Activated CD8-positive, alpha-beta memory T cell treated with anti-CD3 and anti-CD28 coated beads for 36 hours (primary cell): ENCODE measurements at regions not wholly inside any gene's neighbourhood (a gene's known extent, or its start where the extent isn't known, plus 50 kb on each side); places are given as distances from the start of the nearest gene placed in this dataset.

Experiments
- CTCF ChIA-PET: fragments of 350-600 bp; sonication (Branson Sonifier 250); formaldehyde crosslinking; loops from one replicate; lab custom pipeline; 2021; ENCODE audit warnings: antibody characterized with exemption; lab: Charles Lee
- POLR2A ChIA-PET: fragments of 350-600 bp; sonication (Branson Sonifier 250); formaldehyde crosslinking; loops from one replicate; lab custom pipeline; 2021; ENCODE audit warnings: antibody characterized with exemption; lab: Charles Lee

GRCh38 chr18:14031053-14031452 lies 101.2 kb downstream of the ZNF519 start:
- POLR2A ChIA-PET: no interaction called here
- CTCF ChIA-PET: no interaction called here

DNA sequence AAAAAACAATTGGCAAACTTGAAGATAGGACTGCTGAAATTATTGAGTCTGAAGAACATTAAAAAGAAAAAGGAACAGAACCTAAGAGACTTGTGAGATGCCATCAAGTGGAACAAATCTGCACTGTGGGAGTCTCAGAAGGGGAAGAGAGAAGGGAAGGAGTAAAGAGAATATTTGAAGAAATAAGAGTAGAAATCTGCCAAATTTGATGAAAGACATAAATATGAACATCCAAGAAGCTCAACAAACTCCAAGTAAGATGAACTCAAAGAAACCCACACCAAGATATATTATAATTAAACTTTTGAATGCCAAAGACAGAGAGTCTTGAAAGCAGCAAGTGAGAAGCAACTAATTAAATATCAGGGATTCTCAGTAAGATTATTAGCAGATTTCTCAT lies 102.7 kb downstream of the ZNF519 start:
- CTCF ChIA-PET: no interaction called here
- POLR2A ChIA-PET: no interaction called here

DNA sequence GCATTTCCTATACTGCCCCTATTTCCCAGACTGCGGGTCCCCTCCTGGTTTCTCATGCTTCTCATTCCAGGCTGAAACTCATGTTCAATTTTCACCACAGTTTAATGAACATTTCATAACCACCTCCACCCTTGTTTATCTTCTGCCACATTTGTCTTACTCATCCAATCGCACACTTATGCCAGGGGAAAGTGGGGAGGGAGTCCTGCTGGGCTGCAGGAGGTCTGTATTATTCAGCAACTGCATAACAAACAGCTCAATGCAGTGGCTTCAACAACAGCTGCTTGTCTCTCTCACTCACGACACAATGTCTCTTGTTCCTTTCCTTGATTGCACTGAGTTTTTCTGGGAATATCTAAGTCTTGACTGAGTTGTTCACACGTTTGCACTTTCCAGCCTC lies 106.0 kb downstream of the ZNF519 start:
- ChIA-PET POLR2A (no interaction called here), CTCF (no interaction called here)

DNA sequence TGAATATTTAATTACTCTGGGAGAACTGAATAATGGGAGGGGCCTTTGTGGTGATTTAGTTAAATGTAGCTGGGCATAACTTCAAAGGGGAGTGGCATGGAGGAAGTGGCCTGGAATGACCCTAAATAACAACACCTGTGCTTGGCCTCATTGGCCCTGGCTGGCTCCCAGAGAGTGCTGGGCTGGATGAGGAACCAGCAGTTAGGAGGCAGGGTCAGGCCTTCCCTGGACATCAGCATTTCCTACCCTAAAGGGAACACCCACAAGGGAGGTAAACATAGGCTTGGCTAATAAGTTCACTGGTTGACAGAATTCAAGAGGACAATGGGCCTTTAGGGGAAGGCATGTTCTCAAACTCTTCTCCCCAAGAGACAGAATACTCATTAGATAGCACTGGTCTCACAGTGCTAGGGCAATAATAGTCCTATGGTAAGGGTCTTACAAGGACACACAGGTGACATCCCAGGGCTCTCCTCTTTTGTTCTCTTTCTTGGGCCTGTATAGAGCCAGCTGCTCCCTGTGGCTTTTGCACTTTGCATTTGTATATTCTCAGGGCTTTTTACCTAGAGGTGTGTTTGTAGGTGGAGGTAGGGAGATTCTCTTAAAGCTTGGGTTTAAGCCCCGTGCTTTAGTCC lies 106.8 kb downstream of the ZNF519 start:
- ChIA-PET CTCF (no interaction called here), POLR2A (no interaction called here)

DNA sequence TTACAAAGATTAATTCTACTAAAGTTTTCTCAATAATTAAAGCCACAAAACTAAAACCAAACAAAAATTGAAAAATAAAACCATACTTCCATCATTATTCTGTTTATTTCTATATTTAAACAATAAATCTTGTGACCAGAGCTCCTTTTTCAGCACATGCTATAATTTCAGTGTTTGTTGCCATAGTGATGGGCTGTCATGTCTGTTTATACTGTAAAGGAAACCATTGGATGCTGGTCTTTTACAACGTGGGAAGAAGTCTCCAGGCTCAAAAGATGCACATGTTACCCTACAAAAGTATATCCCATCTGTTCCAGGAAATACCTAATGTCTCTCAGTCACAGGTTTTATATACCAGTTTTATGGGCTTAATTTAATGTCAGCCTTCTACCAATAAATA lies 100.1 kb upstream of the MC2R start:
- CTCF ChIA-PET: no interaction called here
- POLR2A ChIA-PET: no interaction called here

GRCh38 chr18:14014456-14014855 lies 99.1 kb upstream of the MC2R start:
- ChIA-PET POLR2A (no interaction called here), CTCF (no interaction called here)

GRCh38 chr18:14000884-14001283 lies 85.5 kb upstream of the MC2R start:
- CTCF ChIA-PET: no interaction called here
- POLR2A ChIA-PET: no interaction called here

- POLR2A ChIA-PET: no interaction called here
- CTCF ChIA-PET: no interaction called here
Observed at GRCh38 chr18:13999231-13999630, 83.9 kb upstream of the MC2R start.

- CTCF ChIA-PET: no interaction called here
- POLR2A ChIA-PET: no interaction called here
Observed at GRCh38 chr18:13998571-13998970, 83.2 kb upstream of the MC2R start.

DNA sequence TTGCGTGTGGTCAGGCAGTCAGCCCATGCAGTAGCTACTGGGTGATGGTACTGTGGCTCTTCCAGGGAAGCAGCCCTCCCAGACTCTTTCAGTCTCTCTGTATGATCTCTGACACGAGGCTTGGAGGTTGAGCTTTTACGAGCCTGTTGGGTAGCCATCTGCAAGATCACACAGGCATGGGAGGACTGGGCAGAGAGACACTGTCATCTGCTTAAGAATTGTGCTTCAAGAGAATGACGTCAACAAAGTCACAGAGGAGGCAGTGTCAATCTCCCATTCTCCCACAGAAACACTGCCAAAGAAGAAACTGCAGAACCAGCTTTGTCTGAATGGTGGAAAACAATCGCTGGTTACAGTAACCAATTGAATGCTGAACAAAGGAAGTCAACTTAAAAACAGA lies 78.4 kb upstream of the MC2R start:
- ChIA-PET POLR2A (no interaction called here), CTCF (no interaction called here)

GRCh38 chr18:13992826-13993540 lies 77.6 kb upstream of the MC2R start:
- ChIA-PET POLR2A (no interaction called here), CTCF (no interaction called here)

DNA sequence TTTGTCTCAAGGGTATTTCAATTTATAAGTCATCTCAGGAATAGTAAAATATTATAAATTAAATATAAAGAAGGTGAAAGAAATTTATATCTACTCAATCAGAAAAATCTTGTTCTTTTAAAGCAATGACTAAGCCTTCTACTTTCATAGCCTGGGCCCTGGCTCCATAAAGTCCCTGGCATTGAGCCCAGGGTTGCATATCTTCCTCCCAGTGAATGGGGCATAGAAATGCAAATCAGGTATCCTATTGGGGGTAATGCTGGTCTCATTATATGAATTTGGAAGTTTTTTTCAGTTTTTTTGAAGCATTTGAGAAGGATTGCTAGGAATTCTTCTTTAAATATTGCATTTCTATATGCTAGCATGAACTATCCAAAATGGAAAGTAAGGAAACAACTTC lies 73.9 kb upstream of the MC2R start:
- POLR2A ChIA-PET: no interaction called here
- CTCF ChIA-PET: interaction anchor here (0.5 kb wide), 1 partner anchor 55 kb away, joined by 3 read pairs; no protein-coding TSS in a partner anchor

- ChIA-PET CTCF (no interaction called here), POLR2A (no interaction called here)
Observed at GRCh38 chr18:13987956-13988355, 72.6 kb upstream of the MC2R start.

DNA sequence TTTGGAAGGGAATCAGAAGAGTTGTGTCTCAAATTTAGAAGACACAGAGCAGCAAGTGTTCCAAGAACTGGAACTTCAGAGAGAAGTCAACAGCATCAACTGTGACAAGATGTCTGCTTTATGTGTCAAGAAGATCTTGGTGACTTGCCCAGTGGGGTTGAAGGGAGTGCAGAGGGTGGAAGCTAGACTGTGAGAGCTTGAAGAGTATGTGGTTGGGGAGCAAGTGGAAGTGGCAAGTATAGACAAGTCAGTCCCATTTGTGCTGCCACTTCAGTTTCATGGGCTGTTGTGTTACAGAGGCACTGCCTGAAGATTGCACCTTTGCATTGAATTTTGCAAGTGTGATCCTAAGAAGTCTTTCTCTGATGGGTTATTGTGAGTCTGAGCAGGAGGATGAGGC lies 68.7 kb upstream of the MC2R start:
- CTCF ChIA-PET: no interaction called here
- POLR2A ChIA-PET: no interaction called here

GRCh38 chr18:13983506-13983905 lies 68.2 kb upstream of the MC2R start:
- ChIA-PET POLR2A (no interaction called here), CTCF (no interaction called here)

GRCh38 chr18:13982126-13982525 lies 66.8 kb upstream of the MC2R start:
- ChIA-PET POLR2A (no interaction called here), CTCF (no interaction called here)

- CTCF ChIA-PET: no interaction called here
- POLR2A ChIA-PET: no interaction called here
Observed at GRCh38 chr18:13973061-13973575, 57.8 kb upstream of the MC2R start.
